ENCODE measurements at regions not wholly inside any gene's neighbourhood (a gene's known extent, or its start where the extent isn't known, plus 50 kb on each side); places are given as distances from the start of the nearest gene placed in this dataset.

DNA sequence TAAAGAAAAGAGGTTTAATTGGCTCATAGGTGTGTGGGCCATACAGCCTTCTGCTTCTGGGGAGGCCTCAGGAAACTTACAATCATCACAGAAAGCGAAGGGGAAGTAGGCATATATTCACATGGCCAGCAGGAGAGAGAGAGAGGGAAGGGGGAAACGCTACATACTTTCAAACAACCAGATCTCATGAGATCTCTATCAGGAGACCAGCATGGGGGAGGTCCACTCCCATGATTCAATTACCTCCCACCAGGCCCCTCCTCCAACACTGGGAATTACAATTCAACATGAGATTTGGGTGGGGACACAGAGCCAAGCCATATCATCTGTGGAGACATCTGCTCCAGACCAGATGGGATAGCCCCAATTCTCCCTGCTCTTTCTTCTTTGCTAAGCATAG is 866.0 kb downstream of the BRD1 start:
- TF ChIP-seq, protein P1, sequence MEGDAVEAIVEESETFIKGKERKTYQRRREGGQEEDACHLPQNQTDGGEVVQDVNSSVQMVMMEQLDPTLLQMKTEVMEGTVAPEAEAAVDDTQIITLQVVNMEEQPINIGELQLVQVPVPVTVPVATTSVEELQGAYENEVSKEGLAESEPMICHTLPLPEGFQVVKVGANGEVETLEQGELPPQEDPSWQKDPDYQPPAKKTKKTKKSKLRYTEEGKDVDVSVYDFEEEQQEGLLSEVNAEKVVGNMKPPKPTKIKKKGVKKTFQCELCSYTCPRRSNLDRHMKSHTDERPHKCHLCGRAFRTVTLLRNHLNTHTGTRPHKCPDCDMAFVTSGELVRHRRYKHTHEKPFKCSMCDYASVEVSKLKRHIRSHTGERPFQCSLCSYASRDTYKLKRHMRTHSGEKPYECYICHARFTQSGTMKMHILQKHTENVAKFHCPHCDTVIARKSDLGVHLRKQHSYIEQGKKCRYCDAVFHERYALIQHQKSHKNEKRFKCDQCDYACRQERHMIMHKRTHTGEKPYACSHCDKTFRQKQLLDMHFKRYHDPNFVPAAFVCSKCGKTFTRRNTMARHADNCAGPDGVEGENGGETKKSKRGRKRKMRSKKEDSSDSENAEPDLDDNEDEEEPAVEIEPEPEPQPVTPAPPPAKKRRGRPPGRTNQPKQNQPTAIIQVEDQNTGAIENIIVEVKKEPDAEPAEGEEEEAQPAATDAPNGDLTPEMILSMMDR (IDR thresholded peaks at IDR 0.05; ENCODE audit: insufficient read depth, low read length), result no peak
- no peak for TF ChIP-seq POLR2AphosphoS5 (IDR thresholded peaks at IDR 0.05; ENCODE audit: low read depth)
- TF ChIP-seq, protein P2, sequence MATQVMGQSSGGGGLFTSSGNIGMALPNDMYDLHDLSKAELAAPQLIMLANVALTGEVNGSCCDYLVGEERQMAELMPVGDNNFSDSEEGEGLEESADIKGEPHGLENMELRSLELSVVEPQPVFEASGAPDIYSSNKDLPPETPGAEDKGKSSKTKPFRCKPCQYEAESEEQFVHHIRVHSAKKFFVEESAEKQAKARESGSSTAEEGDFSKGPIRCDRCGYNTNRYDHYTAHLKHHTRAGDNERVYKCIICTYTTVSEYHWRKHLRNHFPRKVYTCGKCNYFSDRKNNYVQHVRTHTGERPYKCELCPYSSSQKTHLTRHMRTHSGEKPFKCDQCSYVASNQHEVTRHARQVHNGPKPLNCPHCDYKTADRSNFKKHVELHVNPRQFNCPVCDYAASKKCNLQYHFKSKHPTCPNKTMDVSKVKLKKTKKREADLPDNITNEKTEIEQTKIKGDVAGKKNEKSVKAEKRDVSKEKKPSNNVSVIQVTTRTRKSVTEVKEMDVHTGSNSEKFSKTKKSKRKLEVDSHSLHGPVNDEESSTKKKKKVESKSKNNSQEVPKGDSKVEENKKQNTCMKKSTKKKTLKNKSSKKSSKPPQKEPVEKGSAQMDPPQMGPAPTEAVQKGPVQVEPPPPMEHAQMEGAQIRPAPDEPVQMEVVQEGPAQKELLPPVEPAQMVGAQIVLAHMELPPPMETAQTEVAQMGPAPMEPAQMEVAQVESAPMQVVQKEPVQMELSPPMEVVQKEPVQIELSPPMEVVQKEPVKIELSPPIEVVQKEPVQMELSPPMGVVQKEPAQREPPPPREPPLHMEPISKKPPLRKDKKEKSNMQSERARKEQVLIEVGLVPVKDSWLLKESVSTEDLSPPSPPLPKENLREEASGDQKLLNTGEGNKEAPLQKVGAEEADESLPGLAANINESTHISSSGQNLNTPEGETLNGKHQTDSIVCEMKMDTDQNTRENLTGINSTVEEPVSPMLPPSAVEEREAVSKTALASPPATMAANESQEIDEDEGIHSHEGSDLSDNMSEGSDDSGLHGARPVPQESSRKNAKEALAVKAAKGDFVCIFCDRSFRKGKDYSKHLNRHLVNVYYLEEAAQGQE (IDR thresholded peaks at IDR 0.05; ENCODE audit: insufficient replicate concordance, low read depth), result no peak

Measured in HL-60 (cell line).